DMS153 treated with DMSO at 0.1 percent for 48 hours (cell line): ENCODE measurements at regions not wholly inside any gene's neighbourhood (a gene's known extent, or its start where the extent isn't known, plus 50 kb on each side); places are given as distances from the start of the nearest gene placed in this dataset.

Experiments used
- DNase-seq: peaks from one replicate; lab custom pipeline; 2025; ENCODE audit not compliant: unreplicated experiment; lab: John Stamatoyannopoulos, UW

- no peak for DNase-seq
These were observed 131.6 kb downstream of the PTGER3 start for GRCh38 chr1:70916034-70916427.

GRCh38 chr1:70919706-70920323 is 127.8 kb downstream of the PTGER3 start:
- DNase-seq, result no peak
